Upper lobe of right lung (tissue), 1 donor: ENCODE measurements at regions not wholly inside any gene's neighbourhood (a gene's known extent, or its start where the extent isn't known, plus 50 kb on each side); places are given as distances from the start of the nearest gene placed in this dataset.

ENCODE experiments used
- ATAC-seq: fragments of 200-7000 bp; cut with Tn5 transposase; one replicate; pipeline ENCODE4 v1.9.1; 2020; ENCODE audit warnings: mild to moderate bottlenecking, moderate library complexity
- DNase-seq: peaks from one replicate; pipeline ENCODE4 v3.0.0-alpha.2; 2020
- H3K27ac ChIP-seq: fragments of 200-600 bp; one replicate; pipeline ENCODE4 v1.8.0; 2022
- H3K27me3 ChIP-seq: fragments of 200-600 bp; one replicate; pipeline ENCODE4 v1.8.0; 2022; ENCODE audit warnings: mild to moderate bottlenecking
- H3K36me3 ChIP-seq: fragments of 200-600 bp; one replicate; pipeline ENCODE4 v1.8.0; 2022
- H3K4me1 ChIP-seq: fragments of 200-600 bp; one replicate; pipeline ENCODE4 v1.8.0; 2022
- H3K4me3 ChIP-seq: fragments of 200-600 bp; one replicate; pipeline ENCODE4 v1.8.0; 2022; ENCODE audit warnings: mild to moderate bottlenecking
- H3K9me3 ChIP-seq: fragments of 200-600 bp; one replicate; pipeline ENCODE4 v1.8.0; 2022
- CTCF ChIP-seq: fragments of 200-600 bp; IDR thresholded peaks from one replicate; pipeline ENCODE4 v1.8.0; 2022; ENCODE audit warnings: antibody characterized with exemption
- intact Hi-C: fragments of 100-400 bp; cut with DNase I; formaldehyde crosslinking; loops from one replicate; pipeline ENCODE4 v1.11.0; 2022
- donor health status: DM: no; HTN: yes; CAD: no; lungs with severe emphysema.

GRCh38 chr9:107684224-107684623 lies 194.7 kb upstream of the KLF4 start:
- H3K4me1 ChIP-seq, result no peaks in the 10 kb centered on the region
- H3K4me3 ChIP-seq, result no peak overlapping the region
- H3K36me3 ChIP-seq, result no peaks in the 10 kb centered on the region
- DNase-seq (no peak), ATAC-seq (peak; percentile 10)
- no peak for TF ChIP-seq CTCF
- intact Hi-C loops, result no loop called here
- H3K27me3 ChIP-seq, result no peaks in the 10 kb centered on the region
- peaks cover 3% of the 10 kb centered on the region for H3K9me3 ChIP-seq
- no peak overlapping the region for H3K27ac ChIP-seq

GRCh38 chr9:107683566-107683965 lies 194.0 kb upstream of the KLF4 start:
- no peak for TF ChIP-seq CTCF

GRCh38 chr9:107681988-107682387 lies 192.4 kb upstream of the KLF4 start:
- no peaks in the 10 kb centered on the region for H3K4me1 ChIP-seq
- ATAC-seq (no peak), DNase-seq (no peak)
- H3K4me3 ChIP-seq, result no peak overlapping the region
- H3K36me3 ChIP-seq, result no peaks in the 10 kb centered on the region
- H3K27ac ChIP-seq, result no peak overlapping the region
- H3K9me3 ChIP-seq, result no peaks in the 10 kb centered on the region
- TF ChIP-seq CTCF, result no peak
- H3K27me3 ChIP-seq, result no peaks in the 10 kb centered on the region
- intact Hi-C loops, result no loop called here

More at GRCh38 chr9:107683566-107683965, 194.0 kb upstream of the KLF4 start:
- ATAC-seq, result peak; percentile 78
- H3K36me3 ChIP-seq, result no peaks in the 10 kb centered on the region
- no peak overlapping the region for H3K4me3 ChIP-seq
- H3K4me1 ChIP-seq, result no peaks in the 10 kb centered on the region
- no peaks in the 10 kb centered on the region for H3K27me3 ChIP-seq
- intact Hi-C loops, result no loop called here
- no peak for DNase-seq
- H3K27ac ChIP-seq, result no peak overlapping the region
- no peaks in the 10 kb centered on the region for H3K9me3 ChIP-seq

GRCh38 chr9:107675351-107676259 lies 186.0 kb upstream of the KLF4 start:
- peak overlapping the region; percentile 24 for H3K27ac ChIP-seq

GRCh38 chr9:107674721-107675277 lies 185.2 kb upstream of the KLF4 start:
- intact Hi-C loops, result no loop called here
- H3K27me3 ChIP-seq, result no peaks in the 10 kb centered on the region
- H3K4me3 ChIP-seq, result no peak overlapping the region
- H3K36me3 ChIP-seq, result no peaks in the 10 kb centered on the region
- H3K9me3 ChIP-seq, result no peaks in the 10 kb centered on the region
- no peaks in the 10 kb centered on the region for H3K4me1 ChIP-seq
- DNase-seq, result no peak
- H3K27ac ChIP-seq, result peak overlapping the region; percentile 24
- no peak for TF ChIP-seq CTCF
- peak; percentile 87 for ATAC-seq

More at GRCh38 chr9:107675351-107676259, 186.0 kb upstream of the KLF4 start:
- Histone ChIP-seq H3K27me3 (no peaks in the 10 kb centered on the region), H3K4me3 (no peak overlapping the region), H3K9me3 (no peaks in the 10 kb centered on the region), H3K36me3 (no peaks in the 10 kb centered on the region), H3K4me1 (no peaks in the 10 kb centered on the region)
- DNase-seq, result no peak
- peak; percentile 51 for ATAC-seq
- intact Hi-C loops, result no loop called here
- TF ChIP-seq CTCF, result no peak
